ENCODE measurements at regions not wholly inside any gene's neighbourhood (a gene's known extent, or its start where the extent isn't known, plus 50 kb on each side); places are given as distances from the start of the nearest gene placed in this dataset.
"Not testable (repeated sequence)": the region's sequence is repeated elsewhere in the genome, so short reads cannot be mapped to it uniquely, and the experiment has no call there.

DNA sequence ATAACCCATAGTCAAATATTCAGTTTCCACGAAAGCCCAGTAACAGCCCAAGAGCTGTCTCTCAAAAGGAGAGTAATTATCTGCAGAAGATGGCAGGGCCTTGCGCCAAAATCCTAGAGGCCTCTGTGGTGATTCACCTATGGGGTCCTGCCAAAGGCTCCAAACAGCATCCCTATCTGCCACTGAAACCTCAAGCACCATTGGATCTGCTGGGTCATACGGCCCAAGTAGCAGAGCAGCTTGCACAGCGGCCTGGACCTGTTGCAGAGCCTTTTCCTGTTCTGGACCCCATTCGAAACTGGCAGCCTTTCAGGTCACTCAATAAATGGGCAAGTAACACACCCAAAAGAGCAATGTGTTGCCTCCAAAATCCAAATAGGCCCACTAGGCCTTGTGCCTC is 183.2 kb upstream of the IPO5 start:
- not testable (repeated sequence) for H3K9me3 ChIP-seq (ENCODE audit: control insufficient read depth, low read length); H3K9ac ChIP-seq (ENCODE audit: low read length); H3K27me3 ChIP-seq (ENCODE audit: control insufficient read depth, insufficient read depth, low read length); H3K36me3 ChIP-seq (ENCODE audit: control insufficient read depth, insufficient read depth, low read length); H3K4me3 ChIP-seq (ENCODE audit: low read length); H3K4me1 ChIP-seq (ENCODE audit: control insufficient read depth, insufficient read depth, low read length)

DNA sequence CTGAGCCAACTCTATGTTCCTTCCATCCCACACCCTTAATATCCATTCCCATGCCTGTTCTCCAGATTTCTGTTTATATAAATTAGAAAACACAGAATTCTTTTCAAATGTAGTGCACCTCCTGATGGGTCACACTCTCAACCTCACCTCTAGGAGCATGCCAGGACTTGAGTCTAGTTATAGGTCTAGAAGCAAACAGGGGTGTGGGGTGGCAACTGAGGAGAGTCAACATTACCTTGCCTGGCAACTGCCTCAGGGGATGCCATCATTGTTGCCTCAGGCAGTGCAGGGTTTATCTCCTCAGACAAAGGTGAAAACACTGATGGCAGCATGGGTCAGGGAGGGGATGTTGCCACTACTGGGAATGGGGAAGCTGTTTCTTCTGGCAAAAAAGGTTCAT is 181.0 kb upstream of the IPO5 start:
- H3K9ac ChIP-seq (ENCODE audit: low read length); H3K4me1 ChIP-seq (ENCODE audit: control insufficient read depth, insufficient read depth, low read length); H3K4me3 ChIP-seq (ENCODE audit: low read length); H3K9me3 ChIP-seq (ENCODE audit: control insufficient read depth, low read length); H3K27me3 ChIP-seq (ENCODE audit: control insufficient read depth, insufficient read depth, low read length); H3K36me3 ChIP-seq (ENCODE audit: control insufficient read depth, insufficient read depth, low read length): not testable (repeated sequence)

DNA sequence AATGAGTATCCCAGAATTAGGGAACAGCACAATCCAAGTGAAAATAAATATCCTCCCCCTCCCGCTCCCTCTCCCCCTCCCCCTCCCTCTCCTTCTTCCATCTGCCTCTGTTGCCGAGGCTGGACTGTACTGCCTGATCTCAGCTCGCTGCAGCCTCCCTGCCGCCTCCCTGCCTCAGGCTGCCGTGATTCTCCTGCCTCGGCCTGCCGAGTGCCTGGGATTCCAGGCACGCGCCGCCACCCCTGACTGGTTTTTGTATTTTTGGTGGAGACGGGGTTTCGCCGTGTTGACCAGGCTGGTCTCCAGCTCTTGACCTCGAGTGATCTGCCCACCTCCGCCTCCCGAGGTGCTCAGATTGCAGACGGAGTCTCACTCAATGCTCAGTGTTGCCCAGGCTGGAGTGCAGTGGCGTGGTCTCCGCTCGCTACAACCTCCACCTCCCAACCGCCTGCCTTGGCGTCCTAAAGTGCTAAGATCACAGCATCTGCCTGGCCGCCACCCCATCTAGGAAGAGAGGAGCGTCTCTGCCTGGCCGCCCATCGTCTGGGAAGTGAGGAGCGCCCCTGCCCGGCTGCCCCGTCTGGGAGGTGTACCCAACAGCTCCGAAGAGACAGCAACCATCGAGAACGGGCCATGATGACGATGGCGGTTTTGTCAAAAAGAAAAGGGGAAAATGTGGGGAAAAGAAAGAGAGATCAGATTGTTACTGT is 178.9 kb upstream of the IPO5 start:
- H3K36me3 ChIP-seq (ENCODE audit: control insufficient read depth, insufficient read depth, low read length); H3K27me3 ChIP-seq (ENCODE audit: control insufficient read depth, insufficient read depth, low read length); H3K4me1 ChIP-seq (ENCODE audit: control insufficient read depth, insufficient read depth, low read length); H3K9ac ChIP-seq (ENCODE audit: low read length); H3K4me3 ChIP-seq (ENCODE audit: low read length); H3K9me3 ChIP-seq (ENCODE audit: control insufficient read depth, low read length): not testable (repeated sequence)

DNA sequence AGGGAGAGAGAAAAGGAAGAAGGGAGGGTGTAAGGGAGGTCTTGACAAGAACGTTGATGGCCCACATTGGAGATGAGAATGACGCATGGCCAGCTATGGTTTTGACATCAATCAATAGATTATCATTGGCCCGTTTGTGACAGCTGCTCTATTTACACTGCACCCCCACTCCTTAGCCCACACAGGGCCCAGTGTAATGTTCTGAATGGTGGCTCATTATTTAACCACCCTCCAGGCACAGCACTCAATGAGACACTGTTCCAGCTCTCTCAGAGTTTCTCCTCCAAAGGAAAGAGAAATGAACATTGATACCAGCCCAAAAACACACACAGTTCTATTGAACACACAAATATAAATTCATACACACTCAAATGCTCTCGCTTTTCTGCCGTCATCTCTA is 173.0 kb upstream of the IPO5 start:
- Histone ChIP-seq H3K9ac (ENCODE audit: low read length) (no peak overlapping the region), H3K9me3 (ENCODE audit: control insufficient read depth, low read length) (no peaks in the 10 kb centered on the region), H3K27me3 (ENCODE audit: control insufficient read depth, insufficient read depth, low read length) (no peaks in the 10 kb centered on the region), H3K4me3 (ENCODE audit: low read length) (no peak overlapping the region), H3K36me3 (ENCODE audit: control insufficient read depth, insufficient read depth, low read length) (no peaks in the 10 kb centered on the region), H3K4me1 (ENCODE audit: control insufficient read depth, insufficient read depth, low read length) (no peaks in the 10 kb centered on the region)

DNA sequence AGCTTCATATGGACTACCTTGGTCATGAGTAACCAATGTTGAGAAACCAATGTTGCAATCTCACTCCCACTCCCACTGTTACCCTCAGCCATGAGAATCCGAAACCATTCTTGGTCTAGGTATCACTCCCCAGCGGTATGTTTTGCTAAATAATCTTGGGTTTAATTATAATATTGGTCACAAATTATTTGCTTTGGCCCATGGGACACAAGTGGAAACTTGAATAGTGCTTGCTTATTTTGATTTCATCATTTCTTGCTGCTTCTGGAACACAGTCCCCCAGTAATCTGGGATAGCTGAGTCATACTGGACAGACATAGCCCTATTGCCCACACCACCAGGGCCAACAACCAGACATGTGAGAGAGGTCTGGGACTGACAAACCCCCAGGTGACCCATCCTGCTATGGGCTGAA is 171.6 kb upstream of the IPO5 start:
- Histone ChIP-seq H3K9ac (ENCODE audit: low read length) (no peak overlapping the region), H3K4me1 (ENCODE audit: control insufficient read depth, insufficient read depth, low read length) (no peaks in the 10 kb centered on the region), H3K4me3 (ENCODE audit: low read length) (no peak overlapping the region), H3K36me3 (ENCODE audit: control insufficient read depth, insufficient read depth, low read length) (no peaks in the 10 kb centered on the region), H3K9me3 (ENCODE audit: control insufficient read depth, low read length) (no peaks in the 10 kb centered on the region), H3K27me3 (ENCODE audit: control insufficient read depth, insufficient read depth, low read length) (no peaks in the 10 kb centered on the region)

DNA sequence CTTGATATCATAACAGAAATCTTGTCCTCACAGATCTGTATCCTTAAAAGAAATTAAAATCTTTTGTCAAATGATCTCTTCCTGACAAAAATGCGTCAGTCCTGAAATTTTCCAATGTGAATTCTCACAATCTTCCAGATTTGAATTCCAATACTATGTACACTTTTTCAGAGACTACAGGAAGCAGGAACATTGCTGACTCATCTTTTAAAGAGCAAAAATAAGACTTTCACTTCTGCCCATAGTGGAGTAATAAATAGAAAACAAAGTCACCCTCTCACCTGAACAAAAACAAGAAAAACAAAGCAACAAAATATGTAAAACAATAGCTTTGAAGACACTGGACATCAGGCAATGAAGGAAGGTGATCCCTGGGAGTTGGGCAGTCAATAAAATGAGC is 167.0 kb upstream of the IPO5 start:
- no peaks in the 10 kb centered on the region for H3K27me3 ChIP-seq (ENCODE audit: control insufficient read depth, insufficient read depth, low read length)
- no peak overlapping the region for H3K4me3 ChIP-seq (ENCODE audit: low read length)
- no peak overlapping the region for H3K9ac ChIP-seq (ENCODE audit: low read length)
- no peaks in the 10 kb centered on the region for H3K4me1 ChIP-seq (ENCODE audit: control insufficient read depth, insufficient read depth, low read length)
- H3K9me3 ChIP-seq (ENCODE audit: control insufficient read depth, low read length), result no peaks in the 10 kb centered on the region
- no peaks in the 10 kb centered on the region for H3K36me3 ChIP-seq (ENCODE audit: control insufficient read depth, insufficient read depth, low read length)

DNA sequence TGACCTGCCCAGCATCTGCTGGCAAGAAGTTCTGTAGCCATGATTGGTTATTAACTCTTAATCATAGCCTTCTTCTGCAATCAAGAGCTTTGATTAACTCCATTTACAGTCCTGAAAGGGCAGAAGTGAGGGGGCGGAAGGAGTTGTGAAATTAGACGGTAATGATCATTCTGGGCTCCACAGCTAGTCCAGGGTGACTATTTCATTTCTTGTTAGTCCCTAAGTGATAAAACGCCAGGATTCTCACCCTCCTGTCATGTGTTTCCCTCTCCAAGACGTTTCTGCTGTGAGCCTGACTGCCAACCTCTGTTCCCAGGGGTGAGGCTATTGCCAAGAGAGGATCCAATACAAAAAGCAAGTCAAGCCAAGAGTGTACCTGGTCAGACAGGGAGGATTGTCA is 155.9 kb upstream of the IPO5 start:
- Histone ChIP-seq H3K4me1 (ENCODE audit: control insufficient read depth, insufficient read depth, low read length) (no peaks in the 10 kb centered on the region), H3K9me3 (ENCODE audit: control insufficient read depth, low read length) (peaks cover 5% of the 10 kb centered on the region), H3K27me3 (ENCODE audit: control insufficient read depth, insufficient read depth, low read length) (no peaks in the 10 kb centered on the region), H3K9ac (ENCODE audit: low read length) (no peak overlapping the region), H3K36me3 (ENCODE audit: control insufficient read depth, insufficient read depth, low read length) (no peaks in the 10 kb centered on the region), H3K4me3 (ENCODE audit: low read length) (no peak overlapping the region)

DNA sequence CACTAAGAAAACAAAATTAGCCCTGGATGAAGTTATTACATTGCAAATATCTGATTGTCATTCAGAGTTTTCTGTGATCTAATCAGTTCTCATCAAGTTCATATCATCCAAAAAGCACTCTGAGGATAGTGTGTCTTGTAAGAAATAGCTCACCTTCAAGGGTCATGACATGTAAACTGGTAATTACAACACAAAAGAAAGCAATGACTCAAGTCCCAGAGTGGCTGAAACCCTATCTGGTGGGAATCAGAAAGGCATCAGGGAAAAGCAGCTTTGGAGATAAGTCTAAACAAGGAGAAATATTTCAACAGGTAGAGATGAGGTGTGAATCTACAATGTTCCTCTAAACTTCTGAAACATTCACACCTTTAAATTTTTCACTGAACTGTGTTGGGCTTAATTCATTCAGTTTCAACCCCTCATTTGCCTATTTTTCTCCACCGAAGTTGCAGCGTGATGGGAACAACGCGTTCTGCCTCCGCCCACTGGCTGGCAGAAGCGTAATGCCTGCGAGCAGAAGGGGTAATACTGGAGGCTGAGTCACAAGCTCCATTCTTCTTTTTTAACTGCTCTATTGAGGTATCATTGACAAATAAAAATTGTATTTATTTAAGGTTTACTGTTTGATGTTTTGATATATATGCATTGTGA is 155.2 kb upstream of the IPO5 start:
- peaks cover 1% of the 10 kb centered on the region for H3K9me3 ChIP-seq (ENCODE audit: control insufficient read depth, low read length)
- no peaks in the 10 kb centered on the region for H3K27me3 ChIP-seq (ENCODE audit: control insufficient read depth, insufficient read depth, low read length)
- no peaks in the 10 kb centered on the region for H3K4me1 ChIP-seq (ENCODE audit: control insufficient read depth, insufficient read depth, low read length)
- H3K9ac ChIP-seq (ENCODE audit: low read length), result no peak overlapping the region
- H3K36me3 ChIP-seq (ENCODE audit: control insufficient read depth, insufficient read depth, low read length), result no peaks in the 10 kb centered on the region
- no peak overlapping the region for H3K4me3 ChIP-seq (ENCODE audit: low read length)

DNA sequence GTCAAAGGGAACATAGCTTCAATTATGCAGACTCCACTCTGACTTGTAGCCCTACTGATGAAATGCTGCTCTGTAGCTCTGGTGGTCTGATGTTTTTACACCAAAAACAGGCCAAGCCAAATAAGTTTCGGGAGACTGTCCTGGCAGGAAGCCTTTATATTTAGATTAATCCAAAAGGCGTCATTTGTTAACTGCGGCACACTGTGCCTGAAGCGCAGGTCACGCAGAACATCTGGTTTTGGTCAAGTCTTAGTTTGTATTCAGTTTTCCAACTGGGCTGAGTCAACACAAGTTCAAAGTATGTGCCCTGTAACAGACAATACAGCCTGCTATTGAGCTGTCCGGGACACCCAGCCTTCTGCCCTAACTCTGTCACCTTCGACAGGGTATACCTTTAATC is 154.6 kb upstream of the IPO5 start:
- no peaks in the 10 kb centered on the region for H3K27me3 ChIP-seq (ENCODE audit: control insufficient read depth, insufficient read depth, low read length)
- no peaks in the 10 kb centered on the region for H3K4me1 ChIP-seq (ENCODE audit: control insufficient read depth, insufficient read depth, low read length)
- no peaks in the 10 kb centered on the region for H3K9me3 ChIP-seq (ENCODE audit: control insufficient read depth, low read length)
- H3K9ac ChIP-seq (ENCODE audit: low read length), result no peak overlapping the region
- no peaks in the 10 kb centered on the region for H3K36me3 ChIP-seq (ENCODE audit: control insufficient read depth, insufficient read depth, low read length)
- no peak overlapping the region for H3K4me3 ChIP-seq (ENCODE audit: low read length)

DNA sequence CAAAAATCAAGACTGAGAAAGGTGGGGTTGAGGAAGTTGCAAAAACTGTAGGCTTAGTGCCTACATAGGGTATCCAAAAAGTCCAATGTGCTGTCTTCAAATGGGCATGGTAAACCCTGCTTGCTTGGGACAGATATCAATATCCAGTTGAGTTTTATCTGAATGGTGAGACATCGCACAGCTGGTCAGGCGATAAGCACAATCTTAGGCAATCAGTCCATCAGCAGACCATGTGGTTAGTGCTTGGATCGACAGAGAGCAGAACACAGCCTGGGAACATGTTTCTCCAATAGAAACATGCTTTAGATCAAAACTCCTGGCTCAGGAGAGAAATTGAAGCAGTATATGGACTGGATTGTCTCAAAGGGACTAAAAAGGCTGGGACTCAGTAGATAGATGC is 151.3 kb upstream of the IPO5 start:
- Histone ChIP-seq H3K9me3 (ENCODE audit: control insufficient read depth, low read length) (no peaks in the 10 kb centered on the region), H3K4me3 (ENCODE audit: low read length) (no peak overlapping the region), H3K27me3 (ENCODE audit: control insufficient read depth, insufficient read depth, low read length) (peaks cover 3% of the 10 kb centered on the region), H3K36me3 (ENCODE audit: control insufficient read depth, insufficient read depth, low read length) (no peaks in the 10 kb centered on the region), H3K4me1 (ENCODE audit: control insufficient read depth, insufficient read depth, low read length) (no peaks in the 10 kb centered on the region), H3K9ac (ENCODE audit: low read length) (no peak overlapping the region)

DNA sequence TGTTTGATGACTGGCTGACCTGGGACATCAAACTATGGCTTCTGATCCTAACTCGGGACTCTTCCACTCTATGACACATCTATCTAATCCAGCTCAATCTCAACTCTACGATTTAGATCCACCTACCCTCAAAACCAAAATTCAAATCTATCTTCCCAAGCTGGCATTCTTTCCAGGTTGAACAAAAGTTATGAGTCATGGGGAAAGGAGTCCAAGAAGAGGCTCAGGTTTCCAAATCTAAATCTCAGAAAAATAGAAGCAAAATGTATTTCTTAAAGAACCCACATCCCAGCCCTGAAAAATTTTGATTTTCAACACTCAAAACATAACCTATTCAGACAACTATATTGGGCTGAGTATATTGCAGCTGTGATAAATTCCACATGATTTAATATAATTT is 143.9 kb upstream of the IPO5 start:
- no peaks in the 10 kb centered on the region for H3K9me3 ChIP-seq (ENCODE audit: control insufficient read depth, low read length)
- no peak overlapping the region for H3K9ac ChIP-seq (ENCODE audit: low read length)
- H3K36me3 ChIP-seq (ENCODE audit: control insufficient read depth, insufficient read depth, low read length), result no peaks in the 10 kb centered on the region
- no peak overlapping the region for H3K4me3 ChIP-seq (ENCODE audit: low read length)
- peaks cover 3% of the 10 kb centered on the region for H3K27me3 ChIP-seq (ENCODE audit: control insufficient read depth, insufficient read depth, low read length)
- no peaks in the 10 kb centered on the region for H3K4me1 ChIP-seq (ENCODE audit: control insufficient read depth, insufficient read depth, low read length)

DNA sequence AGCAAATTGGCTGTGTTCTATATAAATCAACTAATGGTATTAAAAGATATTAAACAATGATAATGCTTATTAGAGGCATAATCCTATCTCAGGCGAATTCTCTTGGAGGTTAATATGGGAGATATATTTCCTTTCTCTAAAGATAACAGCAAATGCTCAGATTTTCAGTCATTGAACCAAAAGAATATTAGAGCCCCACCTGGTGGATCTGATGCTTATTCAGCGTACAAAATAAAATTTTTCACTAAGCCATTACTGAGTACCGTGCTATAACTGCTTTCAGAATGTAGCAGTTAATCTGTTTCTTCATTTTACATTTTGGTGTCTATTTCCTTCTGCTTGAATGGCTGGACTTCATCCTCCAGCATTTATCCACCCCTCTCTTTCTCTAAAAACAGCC is 143.3 kb upstream of the IPO5 start:
- Histone ChIP-seq H3K4me3 (ENCODE audit: low read length) (no peak overlapping the region), H3K27me3 (ENCODE audit: control insufficient read depth, insufficient read depth, low read length) (peaks cover 3% of the 10 kb centered on the region), H3K4me1 (ENCODE audit: control insufficient read depth, insufficient read depth, low read length) (no peaks in the 10 kb centered on the region), H3K36me3 (ENCODE audit: control insufficient read depth, insufficient read depth, low read length) (no peaks in the 10 kb centered on the region), H3K9me3 (ENCODE audit: control insufficient read depth, low read length) (no peaks in the 10 kb centered on the region), H3K9ac (ENCODE audit: low read length) (no peak overlapping the region)

DNA sequence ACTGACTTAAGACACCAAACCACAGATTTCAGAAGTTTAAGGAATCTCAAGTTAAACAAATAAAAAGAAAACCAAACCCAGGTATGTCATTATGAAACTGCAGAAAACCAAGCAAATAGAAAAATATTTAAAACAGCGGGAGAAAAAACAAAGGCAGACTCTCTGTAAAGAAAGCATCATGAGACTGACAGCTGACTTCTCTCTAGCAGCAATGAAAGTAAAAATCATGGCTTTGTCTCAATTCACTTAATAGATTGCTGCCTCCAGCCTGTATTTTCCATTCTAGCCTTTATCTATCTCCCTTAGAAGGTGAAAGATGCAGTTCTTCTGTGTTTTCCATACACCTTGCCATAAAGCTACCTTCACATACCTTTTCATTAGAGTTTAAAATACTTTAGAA is 131.1 kb upstream of the IPO5 start:
- Histone ChIP-seq H3K4me1 (ENCODE audit: control insufficient read depth, insufficient read depth, low read length) (no peaks in the 10 kb centered on the region), H3K27me3 (ENCODE audit: control insufficient read depth, insufficient read depth, low read length) (peaks cover 4% of the 10 kb centered on the region), H3K9ac (ENCODE audit: low read length) (no peak overlapping the region), H3K4me3 (ENCODE audit: low read length) (no peak overlapping the region), H3K9me3 (ENCODE audit: control insufficient read depth, low read length) (no peaks in the 10 kb centered on the region), H3K36me3 (ENCODE audit: control insufficient read depth, insufficient read depth, low read length) (no peaks in the 10 kb centered on the region)

All from mucosa of stomach (tissue), 1 donor.